ENCODE measurements at regions not wholly inside any gene's neighbourhood (a gene's known extent, or its start where the extent isn't known, plus 50 kb on each side); places are given as distances from the start of the nearest gene placed in this dataset.

- no peak for DNase-seq
Measured at GRCh38 chr10:130434446-130435385, 298.5 kb downstream of the GLRX3 start.

GRCh38 chr10:130435961-130436360, 299.8 kb downstream of the GLRX3 start:
- no peak for DNase-seq

GRCh38 chr10:130438861-130439260, 302.7 kb downstream of the GLRX3 start:
- DNase-seq = no peak

- no peak for DNase-seq
Measured at GRCh38 chr10:130439766-130440165, 303.6 kb downstream of the GLRX3 start.

GRCh38 chr10:130440494-130440893, 304.3 kb downstream of the GLRX3 start:
- DNase-seq = no peak

- no peak for DNase-seq
Measured at GRCh38 chr10:130440971-130441370, 304.8 kb downstream of the GLRX3 start.

- DNase-seq = no peak
Measured at GRCh38 chr10:130443066-130443465, 306.9 kb downstream of the GLRX3 start.

- DNase-seq = no peak
Measured at GRCh38 chr10:130453036-130453720, 317.0 kb downstream of the GLRX3 start.

- no peak for DNase-seq
Measured at GRCh38 chr10:130453721-130454542, 317.7 kb downstream of the GLRX3 start.

GRCh38 chr10:130454543-130455000, 318.4 kb downstream of the GLRX3 start:
- no peak for DNase-seq

GRCh38 chr10:130455111-130455695, 319.0 kb downstream of the GLRX3 start:
- DNase-seq = no peak

- DNase-seq = no peak
Measured at GRCh38 chr10:130455791-130456190, 319.6 kb downstream of the GLRX3 start.

GRCh38 chr10:130456616-130457015, 320.4 kb downstream of the GLRX3 start:
- no peak for DNase-seq

GRCh38 chr10:130458509-130458908, 322.3 kb downstream of the GLRX3 start:
- DNase-seq = no peak

GRCh38 chr10:130459011-130459410, 322.8 kb downstream of the GLRX3 start:
- no peak for DNase-seq

- no peak for DNase-seq
Measured at GRCh38 chr10:130459851-130460490, 323.8 kb downstream of the GLRX3 start.

GRCh38 chr10:130461631-130462030, 325.4 kb downstream of the GLRX3 start:
- no peak for DNase-seq

GRCh38 chr10:130463104-130463875, 327.1 kb downstream of the GLRX3 start:
- DNase-seq = no peak

GRCh38 chr10:130463876-130464364, 327.7 kb downstream of the GLRX3 start:
- DNase-seq = no peak

- no peak for DNase-seq
Measured at GRCh38 chr10:130464426-130464825, 328.2 kb downstream of the GLRX3 start.

Data from stimulated activated CD4-positive, alpha-beta T cell treated with anti-CD3 and anti-CD28 coated beads, Interleukin-2, amount 100 ng/mL, for 24 hours (primary cell).